SK-N-SH (cell line): ENCODE measurements at regions not wholly inside any gene's neighbourhood (a gene's known extent, or its start where the extent isn't known, plus 50 kb on each side); places are given as distances from the start of the nearest gene placed in this dataset.

Source experiments
- CHD2 ChIP-seq: fragments of 150-350 bp; IDR thresholded peaks from 2 replicates; pipeline ENCODE4 v1.6.1; 2018; ENCODE audit warnings: low read length; ENCODE audit not compliant: partially characterized antibody
- EP300 ChIP-seq, 2 experiments: IDR thresholded peaks; 2 replicates each; pipeline versions ENCODE4 v1.4.0 to v1.6.1; 2012; ENCODE audit warnings: borderline replicate concordance in 1 of 2, low read depth in 1 of 2, low read length in 1 of 2
- FOSL2 ChIP-seq: IDR thresholded peaks from 2 replicates; pipeline ENCODE4 v1.4.0; 2012; ENCODE audit warnings: low read depth, mild to moderate bottlenecking, moderate library complexity, borderline replicate concordance
- GABPA ChIP-seq: IDR thresholded peaks from 2 replicates; pipeline ENCODE4 v1.4.0; 2012; ENCODE audit warnings: low read depth, mild to moderate bottlenecking
- IRF3 ChIP-seq: fragments of 150-350 bp; IDR thresholded peaks from 2 replicates; pipeline ENCODE4 v1.6.1; 2016; ENCODE audit warnings: mild to moderate bottlenecking, low read depth, low read length
- MXI1 ChIP-seq: IDR thresholded peaks from 2 replicates; pipeline ENCODE4 v1.6.1; 2012; ENCODE audit warnings: mild to moderate bottlenecking, low read depth, low read length, improper control_type of control experiment
- REST ChIP-seq: IDR thresholded peaks from 2 replicates; pipeline ENCODE4 v1.6.1; 2012; ENCODE audit warnings: mild to moderate bottlenecking, low read depth, low read length, moderate library complexity
- SIN3A ChIP-seq: IDR thresholded peaks from 2 replicates; pipeline ENCODE4 v1.6.1; 2012; ENCODE audit warnings: low read depth, mild to moderate bottlenecking, low read length, moderate library complexity, borderline replicate concordance
- SMC3 ChIP-seq: IDR thresholded peaks from 2 replicates; pipeline ENCODE4 v1.6.1; 2012; ENCODE audit warnings: low read depth, low read length, improper control_type of control experiment
- USF1 ChIP-seq: IDR thresholded peaks from 2 replicates; pipeline ENCODE4 v1.4.0; 2012; ENCODE audit warnings: low read depth, borderline replicate concordance
- TF ChIP-seq, protein P1 (sequence below): fragments of 200-600 bp; sonication (generic); IDR thresholded peaks from 2 replicates; pipeline ENCODE4 v1.6.1; 2017; ENCODE audit warnings: antibody characterized with exemption, mild to moderate bottlenecking, moderate library complexity
- TF ChIP-seq, protein P2 (sequence below): IDR thresholded peaks from 2 replicates; pipeline ENCODE4 v1.4.0; 2012; ENCODE audit warnings: low read depth
- TF ChIP-seq, protein P3 (sequence below): fragments of 150-350 bp; IDR thresholded peaks from 2 replicates; pipeline ENCODE4 v1.6.1; 2017; ENCODE audit warnings: antibody characterized with exemption, low read length, low read depth, borderline replicate concordance

GRCh38 chr3:31223278-31223677 lies 309.4 kb upstream of the STT3B start:
- no peak for TF ChIP-seq CHD2
- TF ChIP-seq FOSL2: no peak
- TF ChIP-seq, protein P1, sequence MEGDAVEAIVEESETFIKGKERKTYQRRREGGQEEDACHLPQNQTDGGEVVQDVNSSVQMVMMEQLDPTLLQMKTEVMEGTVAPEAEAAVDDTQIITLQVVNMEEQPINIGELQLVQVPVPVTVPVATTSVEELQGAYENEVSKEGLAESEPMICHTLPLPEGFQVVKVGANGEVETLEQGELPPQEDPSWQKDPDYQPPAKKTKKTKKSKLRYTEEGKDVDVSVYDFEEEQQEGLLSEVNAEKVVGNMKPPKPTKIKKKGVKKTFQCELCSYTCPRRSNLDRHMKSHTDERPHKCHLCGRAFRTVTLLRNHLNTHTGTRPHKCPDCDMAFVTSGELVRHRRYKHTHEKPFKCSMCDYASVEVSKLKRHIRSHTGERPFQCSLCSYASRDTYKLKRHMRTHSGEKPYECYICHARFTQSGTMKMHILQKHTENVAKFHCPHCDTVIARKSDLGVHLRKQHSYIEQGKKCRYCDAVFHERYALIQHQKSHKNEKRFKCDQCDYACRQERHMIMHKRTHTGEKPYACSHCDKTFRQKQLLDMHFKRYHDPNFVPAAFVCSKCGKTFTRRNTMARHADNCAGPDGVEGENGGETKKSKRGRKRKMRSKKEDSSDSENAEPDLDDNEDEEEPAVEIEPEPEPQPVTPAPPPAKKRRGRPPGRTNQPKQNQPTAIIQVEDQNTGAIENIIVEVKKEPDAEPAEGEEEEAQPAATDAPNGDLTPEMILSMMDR: no peak
- TF ChIP-seq REST: no peak
- TF ChIP-seq, protein P2, sequence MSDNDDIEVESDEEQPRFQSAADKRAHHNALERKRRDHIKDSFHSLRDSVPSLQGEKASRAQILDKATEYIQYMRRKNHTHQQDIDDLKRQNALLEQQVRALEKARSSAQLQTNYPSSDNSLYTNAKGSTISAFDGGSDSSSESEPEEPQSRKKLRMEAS: no peak
- no peak for TF ChIP-seq SMC3
- no peak for TF ChIP-seq USF1
- no peak for TF ChIP-seq GABPA
- TF ChIP-seq MXI1: no peak
- no peak for TF ChIP-seq EP300 (IDR thresholded peaks at IDR 0.05; ENCODE audit: borderline replicate concordance in 1 of 2, low read depth in 1 of 2, low read length in 1 of 2)
- no peak for TF ChIP-seq SIN3A
- TF ChIP-seq, protein P3, sequence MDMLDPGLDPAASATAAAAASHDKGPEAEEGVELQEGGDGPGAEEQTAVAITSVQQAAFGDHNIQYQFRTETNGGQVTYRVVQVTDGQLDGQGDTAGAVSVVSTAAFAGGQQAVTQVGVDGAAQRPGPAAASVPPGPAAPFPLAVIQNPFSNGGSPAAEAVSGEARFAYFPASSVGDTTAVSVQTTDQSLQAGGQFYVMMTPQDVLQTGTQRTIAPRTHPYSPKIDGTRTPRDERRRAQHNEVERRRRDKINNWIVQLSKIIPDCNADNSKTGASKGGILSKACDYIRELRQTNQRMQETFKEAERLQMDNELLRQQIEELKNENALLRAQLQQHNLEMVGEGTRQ: no peak
- no peak for TF ChIP-seq IRF3
